ENCODE measurements at regions not wholly inside any gene's neighbourhood (a gene's known extent, or its start where the extent isn't known, plus 50 kb on each side); places are given as distances from the start of the nearest gene placed in this dataset.

DNA sequence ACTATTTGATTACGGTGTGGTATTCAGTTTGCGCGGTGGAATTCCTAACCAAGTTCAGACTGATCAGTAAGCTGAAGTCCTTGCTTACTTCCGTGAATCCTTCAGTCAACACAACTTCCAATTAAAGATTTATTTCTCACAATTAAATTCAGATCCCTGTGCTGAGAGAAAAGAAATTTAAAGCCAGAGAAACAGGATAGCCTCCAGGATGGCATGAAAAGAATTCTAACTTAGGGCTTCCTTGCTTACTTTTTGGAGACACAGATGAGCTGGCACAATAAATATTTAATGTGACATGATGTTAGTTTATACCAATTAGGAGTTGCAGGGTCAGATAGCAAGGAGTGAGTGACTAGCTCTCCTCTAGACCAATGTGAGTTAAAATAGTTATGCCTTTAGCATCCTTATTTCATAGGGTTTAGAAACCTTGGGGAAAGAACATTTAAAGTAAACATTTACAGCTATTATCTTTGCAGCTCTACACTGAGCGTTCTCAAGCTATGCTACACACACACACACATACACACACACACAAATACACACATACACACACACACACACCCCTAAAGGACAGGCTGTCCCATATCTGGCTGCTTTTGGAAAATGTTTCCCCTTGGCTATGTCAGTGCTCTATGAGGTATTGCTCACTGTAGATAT is 151.0 kb downstream of the TRIB2 start:
- TF ChIP-seq POLR2AphosphoS5 (IDR thresholded peaks at IDR 0.05; ENCODE audit: low read length): no peak
- no peak for TF ChIP-seq RFX5 (IDR thresholded peaks at IDR 0.05; ENCODE audit: low read depth, low read length)
- TF ChIP-seq, protein P1, sequence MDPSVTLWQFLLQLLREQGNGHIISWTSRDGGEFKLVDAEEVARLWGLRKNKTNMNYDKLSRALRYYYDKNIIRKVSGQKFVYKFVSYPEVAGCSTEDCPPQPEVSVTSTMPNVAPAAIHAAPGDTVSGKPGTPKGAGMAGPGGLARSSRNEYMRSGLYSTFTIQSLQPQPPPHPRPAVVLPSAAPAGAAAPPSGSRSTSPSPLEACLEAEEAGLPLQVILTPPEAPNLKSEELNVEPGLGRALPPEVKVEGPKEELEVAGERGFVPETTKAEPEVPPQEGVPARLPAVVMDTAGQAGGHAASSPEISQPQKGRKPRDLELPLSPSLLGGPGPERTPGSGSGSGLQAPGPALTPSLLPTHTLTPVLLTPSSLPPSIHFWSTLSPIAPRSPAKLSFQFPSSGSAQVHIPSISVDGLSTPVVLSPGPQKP (IDR thresholded peaks at IDR 0.05; ENCODE audit: low read depth, low read length): no peak
- TF ChIP-seq ETV6 (conservative IDR thresholded peaks at IDR 0.05 in 1 of 2, IDR thresholded peaks at IDR 0.05 in 1 of 2; ENCODE audit: borderline replicate concordance in 1 of 2, low read depth in 1 of 2): no peak
- TF ChIP-seq, protein P2, sequence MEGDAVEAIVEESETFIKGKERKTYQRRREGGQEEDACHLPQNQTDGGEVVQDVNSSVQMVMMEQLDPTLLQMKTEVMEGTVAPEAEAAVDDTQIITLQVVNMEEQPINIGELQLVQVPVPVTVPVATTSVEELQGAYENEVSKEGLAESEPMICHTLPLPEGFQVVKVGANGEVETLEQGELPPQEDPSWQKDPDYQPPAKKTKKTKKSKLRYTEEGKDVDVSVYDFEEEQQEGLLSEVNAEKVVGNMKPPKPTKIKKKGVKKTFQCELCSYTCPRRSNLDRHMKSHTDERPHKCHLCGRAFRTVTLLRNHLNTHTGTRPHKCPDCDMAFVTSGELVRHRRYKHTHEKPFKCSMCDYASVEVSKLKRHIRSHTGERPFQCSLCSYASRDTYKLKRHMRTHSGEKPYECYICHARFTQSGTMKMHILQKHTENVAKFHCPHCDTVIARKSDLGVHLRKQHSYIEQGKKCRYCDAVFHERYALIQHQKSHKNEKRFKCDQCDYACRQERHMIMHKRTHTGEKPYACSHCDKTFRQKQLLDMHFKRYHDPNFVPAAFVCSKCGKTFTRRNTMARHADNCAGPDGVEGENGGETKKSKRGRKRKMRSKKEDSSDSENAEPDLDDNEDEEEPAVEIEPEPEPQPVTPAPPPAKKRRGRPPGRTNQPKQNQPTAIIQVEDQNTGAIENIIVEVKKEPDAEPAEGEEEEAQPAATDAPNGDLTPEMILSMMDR (IDR thresholded peaks at IDR 0.05 in 2 of 3, conservative IDR thresholded peaks at IDR 0.05 in 1 of 3; ENCODE audit: control insufficient read depth in 2 of 3, extremely low read depth in 1 of 3, insufficient read depth in 1 of 3, low read depth in 3 of 3, low read length in 3 of 3): no peak
- no peak for TF ChIP-seq JUND (IDR thresholded peaks at IDR 0.05; ENCODE audit: low read depth, low read length)
- no peak for TF ChIP-seq LARP7 (IDR thresholded peaks at IDR 0.05)
- no peak for TF ChIP-seq NR2F1 (conservative IDR thresholded peaks at IDR 0.05)
